DOHH2 (cell line): ENCODE measurements at regions not wholly inside any gene's neighbourhood (a gene's known extent, or its start where the extent isn't known, plus 50 kb on each side); places are given as distances from the start of the nearest gene placed in this dataset.

Experiments used
- CTCF ChIP-seq: fragments of 200-600 bp; sonication (generic); IDR thresholded peaks from one replicate; pipeline ENCODE4 v1.5.1; 2014; ENCODE audit warnings: antibody characterized with exemption, mild to moderate bottlenecking, low read depth, low read length; ENCODE audit not compliant: poor library complexity, severe bottlenecking
- EZH2phosphoT487 ChIP-seq: fragments of 200-600 bp; sonication (generic); IDR thresholded peaks from 2 replicates; pipeline ENCODE4 v1.6.1; 2017; ENCODE audit warnings: borderline replicate concordance, mild to moderate bottlenecking, antibody characterized with exemption, low read length, moderate library complexity, mixed read lengths

GRCh38 chr5:98614341-98614740 is 159.1 kb upstream of the RGMB start:
- TF ChIP-seq CTCF (no peak), EZH2phosphoT487 (no peak)
